Gastroesophageal sphincter (tissue), 4 donors: ENCODE measurements at regions not wholly inside any gene's neighbourhood (a gene's known extent, or its start where the extent isn't known, plus 50 kb on each side); places are given as distances from the start of the nearest gene placed in this dataset.

Source experiments
- ATAC-seq: fragments of 150-250 bp; one replicate; pipeline ENCODE4 v1.9.1; 2016; ENCODE audit warnings: mild to moderate bottlenecking, moderate library complexity
- H3K27ac ChIP-seq, 4 donors: fragments of 200-600 bp; sonication (generic) in 3 of 4; 1 replicate in 3 of 4; 2 replicates in 1 of 4; pipeline ENCODE4 v1.5.1; 2016 to 2019
- H3K27me3 ChIP-seq: fragments of 200-600 bp; sonication (generic); one replicate; pipeline ENCODE4 v1.5.1; 2019
- H3K36me3 ChIP-seq, 2 donors: fragments of 200-600 bp; sonication (generic); one replicate each; pipeline ENCODE4 v1.5.1; 2019; ENCODE audit warnings: control low read depth in 1 of 2
- H3K4me1 ChIP-seq, 3 donors: fragments of 200-600 bp; sonication (generic); 1 replicate in 2 of 3; 2 replicates in 1 of 3; pipeline ENCODE4 v1.5.1; 2016 to 2019; ENCODE audit warnings: control low read depth in 2 of 3
- H3K4me3 ChIP-seq, 2 donors: fragments of 200-600 bp; sonication (generic); one replicate each; pipeline ENCODE4 v1.5.1; 2019; ENCODE audit warnings: mild to moderate bottlenecking in 1 of 2, moderate library complexity in 1 of 2
- H3K9me3 ChIP-seq, 3 donors: fragments of 200-600 bp; sonication (generic); one replicate each; pipeline ENCODE4 v1.5.1; 2017 to 2019; ENCODE audit warnings: control low read depth in 2 of 3
- EP300 ChIP-seq: sonication (generic); formaldehyde crosslinking; IDR thresholded peaks from one replicate; pipeline ENCODE4 v1.6.1; 2017; ENCODE audit warnings: antibody characterized with exemption, mild to moderate bottlenecking
- POLR2A ChIP-seq, 2 donors: fragments of 450-650 bp; IDR thresholded peaks; one replicate each; pipeline ENCODE4 v1.6.1; 2017; ENCODE audit warnings: antibody characterized with exemption in 2 of 2, mild to moderate bottlenecking in 2 of 2, moderate library complexity in 1 of 2
- POLR2AphosphoS5 ChIP-seq: sonication (generic); formaldehyde crosslinking; IDR thresholded peaks from one replicate; pipeline ENCODE4 v1.6.1; 2017; ENCODE audit warnings: antibody characterized with exemption
- whole genome bisulfite sequencing, 2 donors: methylation state at CpG; one replicate each; pipeline ENCODE4 v1.1.5; 2018; ENCODE audit warnings: low coverage in 1 of 2; 5-methylcytosine and 5-hydroxymethylcytosine counted together
- TF ChIP-seq, protein P1 (sequence below), 4 experiments: fragments of 200-600 bp in 2 of 4; fragments of 450-650 bp in 2 of 4; sonication (generic) in 1 of 4; IDR thresholded peaks; one replicate each; pipeline ENCODE4 v1.5.1; 2017 to 2019; ENCODE audit warnings: antibody characterized with exemption in 4 of 4, mild to moderate bottlenecking in 2 of 4, moderate library complexity in 2 of 4

DNA sequence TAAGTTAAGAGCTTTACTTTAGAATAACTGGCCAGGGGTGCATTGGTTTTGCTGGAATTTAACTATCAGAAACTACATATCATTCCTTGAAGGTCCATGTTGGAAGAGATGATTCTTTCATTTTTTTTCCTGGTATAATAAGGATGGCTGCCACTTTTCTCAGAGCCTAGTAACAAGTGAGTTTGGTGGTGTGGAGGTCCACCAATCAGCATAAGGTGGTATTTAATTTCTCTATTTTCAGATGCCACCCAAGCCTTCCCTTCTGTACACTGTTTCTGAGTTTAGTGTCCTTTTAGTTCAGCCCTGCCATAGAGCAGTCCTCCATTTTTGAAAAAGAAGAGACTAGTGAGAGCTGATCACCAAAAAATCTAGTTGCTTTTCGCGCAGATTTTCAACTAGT lies 386.3 kb downstream of the USP25 start:
- TF ChIP-seq EP300, result no peak
- no peak for TF ChIP-seq POLR2A (IDR thresholded peaks at IDR 0.05)
- TF ChIP-seq POLR2AphosphoS5, result no peak
- TF ChIP-seq, protein P1, sequence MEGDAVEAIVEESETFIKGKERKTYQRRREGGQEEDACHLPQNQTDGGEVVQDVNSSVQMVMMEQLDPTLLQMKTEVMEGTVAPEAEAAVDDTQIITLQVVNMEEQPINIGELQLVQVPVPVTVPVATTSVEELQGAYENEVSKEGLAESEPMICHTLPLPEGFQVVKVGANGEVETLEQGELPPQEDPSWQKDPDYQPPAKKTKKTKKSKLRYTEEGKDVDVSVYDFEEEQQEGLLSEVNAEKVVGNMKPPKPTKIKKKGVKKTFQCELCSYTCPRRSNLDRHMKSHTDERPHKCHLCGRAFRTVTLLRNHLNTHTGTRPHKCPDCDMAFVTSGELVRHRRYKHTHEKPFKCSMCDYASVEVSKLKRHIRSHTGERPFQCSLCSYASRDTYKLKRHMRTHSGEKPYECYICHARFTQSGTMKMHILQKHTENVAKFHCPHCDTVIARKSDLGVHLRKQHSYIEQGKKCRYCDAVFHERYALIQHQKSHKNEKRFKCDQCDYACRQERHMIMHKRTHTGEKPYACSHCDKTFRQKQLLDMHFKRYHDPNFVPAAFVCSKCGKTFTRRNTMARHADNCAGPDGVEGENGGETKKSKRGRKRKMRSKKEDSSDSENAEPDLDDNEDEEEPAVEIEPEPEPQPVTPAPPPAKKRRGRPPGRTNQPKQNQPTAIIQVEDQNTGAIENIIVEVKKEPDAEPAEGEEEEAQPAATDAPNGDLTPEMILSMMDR (IDR thresholded peaks at IDR 0.05), result no peak
- Histone ChIP-seq H3K27ac (peak overlapping the region in 2 of 4 donors; percentile 3), H3K36me3 (no peaks in the 10 kb centered on the region)

DNA sequence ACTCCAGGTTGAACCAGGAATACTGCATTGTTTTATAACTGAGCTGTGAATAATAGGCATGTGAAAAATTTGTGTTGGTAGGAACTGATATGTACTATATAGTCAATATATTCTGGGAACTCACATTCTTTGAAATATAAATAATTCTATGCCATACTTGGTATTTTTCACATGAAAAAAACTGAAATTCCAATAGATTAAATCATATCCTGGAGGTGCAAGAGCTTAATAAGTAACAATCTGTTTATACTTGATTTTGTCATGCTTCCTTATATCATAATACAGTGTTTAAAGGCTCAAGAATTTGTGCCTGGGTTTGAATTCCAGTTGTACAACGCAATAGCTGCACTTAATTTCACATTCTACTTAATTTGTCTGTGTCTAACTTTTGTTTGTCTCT lies 387.0 kb downstream of the USP25 start:
- H3K4me1 ChIP-seq, result no peaks in the 10 kb centered on the region
- TF ChIP-seq POLR2A (IDR thresholded peaks at IDR 0.05) (no peak), POLR2AphosphoS5 (no peak), EP300 (no peak)
- TF ChIP-seq, protein P1 (IDR thresholded peaks at IDR 0.05), result no peak
- H3K36me3 ChIP-seq, result no peaks in the 10 kb centered on the region
- H3K27ac ChIP-seq, result peak overlapping the region in 3 of 4 donors; percentile 3 to 9 (median 5)
- no peak for ATAC-seq
- H3K27me3 ChIP-seq, result no peaks in the 10 kb centered on the region
- H3K9me3 ChIP-seq, result no peaks in the 10 kb centered on the region
- 73 to 83% methylated on average over 1 of the region's 1 CpG for WGBS, 2 donors
- H3K4me3 ChIP-seq, result no peak overlapping the region

More for the DNA sequence above, 386.3 kb downstream of the USP25 start:
- no peaks in the 10 kb centered on the region for H3K27me3 ChIP-seq
- no peak for ATAC-seq
- 96 to 100% methylated on average over 2 of the region's 2 CpGs for WGBS, 2 donors
- no peak overlapping the region for H3K4me3 ChIP-seq
- no peaks in the 10 kb centered on the region for H3K9me3 ChIP-seq
- H3K4me1 ChIP-seq, result no peaks in the 10 kb centered on the region

DNA sequence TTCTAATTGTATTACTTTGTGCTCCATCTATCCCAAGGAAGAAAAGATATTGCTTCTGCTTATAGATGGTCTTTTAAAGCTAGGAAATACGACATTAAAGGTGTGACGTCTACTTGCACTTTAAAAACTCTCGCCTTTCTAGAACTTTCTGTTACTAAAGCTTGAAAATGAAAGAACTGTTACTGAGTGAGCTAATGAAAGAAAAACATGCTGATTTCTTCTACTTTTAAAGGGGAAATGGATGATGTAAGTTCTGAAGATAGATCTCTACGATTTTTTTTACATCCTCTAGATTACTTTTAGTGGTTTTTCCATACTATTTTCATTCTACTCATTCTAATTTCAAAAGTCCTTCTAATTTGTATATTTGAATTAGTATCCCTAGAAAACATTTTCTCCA lies 387.5 kb downstream of the USP25 start:
- Histone ChIP-seq H3K27me3 (no peaks in the 10 kb centered on the region), H3K4me3 (no peak overlapping the region), H3K9me3 (no peaks in the 10 kb centered on the region), H3K27ac (peak overlapping the region; percentile 9 to 49 (median 28)), H3K36me3 (no peaks in the 10 kb centered on the region), H3K4me1 (no peaks in the 10 kb centered on the region)
- 46 to 48% methylated on average over 4 of the region's 4 CpGs for WGBS, 2 donors
- ATAC-seq, result no peak
- no peak for TF ChIP-seq EP300
- TF ChIP-seq, protein P1 (IDR thresholded peaks at IDR 0.05), result no peak
- TF ChIP-seq POLR2A (IDR thresholded peaks at IDR 0.05), result no peak
- no peak for TF ChIP-seq POLR2AphosphoS5

DNA sequence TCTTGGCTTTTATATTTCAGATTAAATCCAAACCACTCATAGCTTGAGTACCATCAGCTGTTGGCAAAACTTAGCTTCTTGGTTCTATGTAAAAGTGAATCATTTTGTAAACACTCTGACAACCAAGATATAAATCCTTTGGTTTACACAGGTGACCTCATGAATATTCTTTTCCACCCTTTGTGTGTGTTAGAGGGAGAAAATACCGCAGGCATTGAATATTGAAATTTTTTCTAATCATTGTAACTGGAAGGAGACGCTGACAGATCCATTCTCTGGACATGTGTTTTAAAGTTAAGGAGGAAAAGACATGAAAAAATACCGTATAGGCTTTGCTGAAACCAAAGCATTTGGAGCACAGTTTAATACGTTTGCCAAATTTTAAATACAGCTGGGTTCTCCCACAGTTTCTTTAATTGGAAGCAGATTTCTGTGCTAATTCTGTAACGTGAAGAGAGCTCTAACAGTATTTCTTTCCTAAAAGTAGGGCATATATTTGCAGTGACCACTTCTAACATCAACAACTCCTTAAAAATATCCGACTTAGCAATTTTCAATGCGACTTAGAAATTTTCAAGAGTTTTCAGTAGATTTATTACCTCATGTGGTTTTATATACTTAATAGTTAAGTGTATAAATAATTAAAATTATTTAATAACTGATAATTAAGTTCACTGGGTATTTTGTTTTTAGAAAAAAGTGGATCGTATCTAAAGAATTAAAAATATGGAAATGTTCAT lies 388.2 kb downstream of the USP25 start:
- H3K9me3 ChIP-seq, result peaks cover 0 to 2% (median 0%) of the 10 kb centered on the region in 3 donors
- H3K36me3 ChIP-seq, result no peaks in the 10 kb centered on the region
- WGBS, 2 donors, result 26 to 29% methylated on average over 8 of the region's 8 CpGs
- no peaks in the 10 kb centered on the region for H3K4me1 ChIP-seq
- H3K27ac ChIP-seq, result peak overlapping the region; percentile 4 to 49 (median 28)
- ATAC-seq, result no peak
- peak overlapping the region in 1 of 2 donors; percentile 26 for H3K4me3 ChIP-seq
- TF ChIP-seq, protein P1 (IDR thresholded peaks at IDR 0.05), result no peak
- no peak for TF ChIP-seq POLR2A (IDR thresholded peaks at IDR 0.05)
- no peak for TF ChIP-seq EP300
- peak; percentile 7 for TF ChIP-seq POLR2AphosphoS5
- H3K27me3 ChIP-seq, result no peaks in the 10 kb centered on the region
